ENCODE measurements at regions not wholly inside any gene's neighbourhood (a gene's known extent, or its start where the extent isn't known, plus 50 kb on each side); places are given as distances from the start of the nearest gene placed in this dataset.

DNA sequence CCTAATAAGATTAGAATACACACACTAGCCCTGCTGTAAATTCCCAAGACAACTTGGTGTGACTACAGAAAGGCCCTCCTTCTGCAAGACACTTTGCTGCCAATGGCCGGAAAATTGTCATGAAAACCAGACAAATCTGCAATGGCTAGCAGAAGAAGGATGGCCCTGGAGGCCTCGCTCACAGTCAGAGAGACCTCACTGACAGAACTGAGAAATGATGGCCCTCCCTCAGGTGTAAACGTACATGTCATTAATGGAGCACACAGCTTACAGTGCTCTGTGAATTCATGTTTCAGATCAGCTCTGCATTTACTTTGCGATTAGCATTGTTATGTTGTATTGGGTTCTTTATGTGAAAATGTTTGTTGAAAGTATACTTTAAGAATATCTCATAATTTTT, 202.9 kb upstream of the N4BP1 start:
- Histone ChIP-seq H3K4me1 (ENCODE audit: control insufficient read depth, low read length) (no peaks in the 10 kb centered on the region), H3K4me2 (ENCODE audit: low read length) (no peak overlapping the region), H3K9me2 (replicated peaks; ENCODE audit: control insufficient read depth, low read length) (no peaks in the 10 kb centered on the region), H3K9me3 (ENCODE audit: control insufficient read depth, insufficient read depth, low read length) (no peaks in the 10 kb centered on the region), H4K20me1 (ENCODE audit: control insufficient read depth, insufficient read depth, low read depth, low read length) (no peaks in the 10 kb centered on the region), H3K36me3 (ENCODE audit: control insufficient read depth, low read length) (no peaks in the 10 kb centered on the region), H3F3A (ENCODE audit: control insufficient read depth, insufficient read depth) (no peaks in the 10 kb centered on the region), H3K27ac (ENCODE audit: low read depth, low read length) (no peak overlapping the region), H3K79me2 (ENCODE audit: control insufficient read depth, low read length) (no peaks in the 10 kb centered on the region), H3K4me3 (ENCODE audit: low read length) (no peak overlapping the region), H3K27me3 (ENCODE audit: control insufficient read depth, low read length) (no peaks in the 10 kb centered on the region)
- TF ChIP-seq, protein P1, sequence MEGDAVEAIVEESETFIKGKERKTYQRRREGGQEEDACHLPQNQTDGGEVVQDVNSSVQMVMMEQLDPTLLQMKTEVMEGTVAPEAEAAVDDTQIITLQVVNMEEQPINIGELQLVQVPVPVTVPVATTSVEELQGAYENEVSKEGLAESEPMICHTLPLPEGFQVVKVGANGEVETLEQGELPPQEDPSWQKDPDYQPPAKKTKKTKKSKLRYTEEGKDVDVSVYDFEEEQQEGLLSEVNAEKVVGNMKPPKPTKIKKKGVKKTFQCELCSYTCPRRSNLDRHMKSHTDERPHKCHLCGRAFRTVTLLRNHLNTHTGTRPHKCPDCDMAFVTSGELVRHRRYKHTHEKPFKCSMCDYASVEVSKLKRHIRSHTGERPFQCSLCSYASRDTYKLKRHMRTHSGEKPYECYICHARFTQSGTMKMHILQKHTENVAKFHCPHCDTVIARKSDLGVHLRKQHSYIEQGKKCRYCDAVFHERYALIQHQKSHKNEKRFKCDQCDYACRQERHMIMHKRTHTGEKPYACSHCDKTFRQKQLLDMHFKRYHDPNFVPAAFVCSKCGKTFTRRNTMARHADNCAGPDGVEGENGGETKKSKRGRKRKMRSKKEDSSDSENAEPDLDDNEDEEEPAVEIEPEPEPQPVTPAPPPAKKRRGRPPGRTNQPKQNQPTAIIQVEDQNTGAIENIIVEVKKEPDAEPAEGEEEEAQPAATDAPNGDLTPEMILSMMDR (IDR thresholded peaks at IDR 0.05; ENCODE audit: low read depth, low read length, poor library complexity, severe bottlenecking), result no peak
- TF ChIP-seq EZH2phosphoT487 (IDR thresholded peaks at IDR 0.05; ENCODE audit: borderline replicate concordance, low read length), result no peak

DNA sequence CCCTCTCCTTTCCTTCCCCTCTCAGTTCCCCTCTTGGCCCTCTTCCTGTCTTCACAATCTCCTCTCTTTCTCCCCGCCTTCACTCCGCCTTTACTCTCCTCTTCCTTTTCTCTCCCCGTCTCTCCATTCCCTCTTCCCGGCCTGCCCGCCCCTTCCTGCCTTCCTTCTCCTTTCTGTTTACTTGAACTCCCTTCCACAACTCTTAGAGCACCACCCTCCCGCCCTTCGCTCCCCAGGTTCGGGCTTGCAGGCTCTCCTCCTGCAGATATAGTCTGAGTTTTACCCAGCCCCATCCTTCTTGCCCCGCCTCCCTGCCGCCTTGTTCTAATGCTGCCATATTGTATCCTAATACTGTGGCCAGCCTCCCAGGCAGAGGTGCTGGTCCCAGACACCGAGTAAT, 201.5 kb upstream of the N4BP1 start:
- no peaks in the 10 kb centered on the region for H3K4me1 ChIP-seq (ENCODE audit: control insufficient read depth, low read length)
- no peaks in the 10 kb centered on the region for H3K9me2 ChIP-seq (replicated peaks; ENCODE audit: control insufficient read depth, low read length)
- no peaks in the 10 kb centered on the region for H3K79me2 ChIP-seq (ENCODE audit: control insufficient read depth, low read length)
- no peaks in the 10 kb centered on the region for H3F3A ChIP-seq (ENCODE audit: control insufficient read depth, insufficient read depth)
- TF ChIP-seq, protein P1 (IDR thresholded peaks at IDR 0.05; ENCODE audit: low read depth, low read length, poor library complexity, severe bottlenecking), result no peak
- no peak for TF ChIP-seq EZH2phosphoT487 (IDR thresholded peaks at IDR 0.05; ENCODE audit: borderline replicate concordance, low read length)
- H3K4me2 ChIP-seq (ENCODE audit: low read length), result no peak overlapping the region
- no peaks in the 10 kb centered on the region for H4K20me1 ChIP-seq (ENCODE audit: control insufficient read depth, insufficient read depth, low read depth, low read length)
- no peaks in the 10 kb centered on the region for H3K27me3 ChIP-seq (ENCODE audit: control insufficient read depth, low read length)
- no peaks in the 10 kb centered on the region for H3K36me3 ChIP-seq (ENCODE audit: control insufficient read depth, low read length)
- H3K4me3 ChIP-seq (ENCODE audit: low read length), result no peak overlapping the region
- H3K9me3 ChIP-seq (ENCODE audit: control insufficient read depth, insufficient read depth, low read length), result no peaks in the 10 kb centered on the region
- H3K27ac ChIP-seq (ENCODE audit: low read depth, low read length), result no peak overlapping the region

DNA sequence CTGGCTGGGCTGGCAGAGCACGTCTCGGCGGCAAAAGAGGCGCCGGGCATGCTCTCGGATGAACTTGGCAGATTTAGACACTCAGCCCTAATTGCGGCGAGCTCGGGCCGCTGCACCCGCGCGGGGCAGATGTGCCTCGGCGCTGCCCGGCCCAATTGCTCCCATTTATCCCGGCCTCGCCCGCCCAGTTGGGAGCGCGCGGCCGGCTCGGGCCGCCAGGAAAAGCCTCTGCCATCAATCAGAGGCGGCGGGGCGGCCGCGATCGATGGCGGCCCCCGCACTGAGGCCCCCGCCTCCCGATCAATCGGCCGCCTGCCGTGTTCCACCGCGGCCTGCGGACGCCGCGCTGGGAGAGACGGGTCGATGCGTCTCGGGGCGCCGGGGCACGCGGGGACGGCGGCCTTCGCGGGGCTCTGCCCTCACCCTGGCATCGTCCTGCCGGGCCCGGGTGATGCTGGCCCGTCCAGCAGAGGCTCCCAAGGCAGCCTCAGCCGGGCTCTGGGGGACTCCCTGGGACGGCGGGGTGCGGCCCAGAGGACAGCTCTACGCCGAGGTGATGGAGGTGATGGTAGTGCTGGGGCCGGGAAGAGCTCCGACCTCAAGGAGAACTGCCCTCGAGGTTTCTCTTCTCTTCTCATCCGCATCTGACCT, 200.9 kb upstream of the N4BP1 start:
- H3K27me3 ChIP-seq (ENCODE audit: control insufficient read depth, low read length), result no peaks in the 10 kb centered on the region
- no peak for TF ChIP-seq EZH2phosphoT487 (IDR thresholded peaks at IDR 0.05; ENCODE audit: borderline replicate concordance, low read length)
- TF ChIP-seq, protein P1 (IDR thresholded peaks at IDR 0.05; ENCODE audit: low read depth, low read length, poor library complexity, severe bottlenecking), result no peak
- H3K36me3 ChIP-seq (ENCODE audit: control insufficient read depth, low read length), result no peaks in the 10 kb centered on the region
- no peaks in the 10 kb centered on the region for H3K79me2 ChIP-seq (ENCODE audit: control insufficient read depth, low read length)
- no peaks in the 10 kb centered on the region for H3K4me1 ChIP-seq (ENCODE audit: control insufficient read depth, low read length)
- no peaks in the 10 kb centered on the region for H4K20me1 ChIP-seq (ENCODE audit: control insufficient read depth, insufficient read depth, low read depth, low read length)
- H3K4me2 ChIP-seq (ENCODE audit: low read length), result no peak overlapping the region
- no peak overlapping the region for H3K27ac ChIP-seq (ENCODE audit: low read depth, low read length)
- H3F3A ChIP-seq (ENCODE audit: control insufficient read depth, insufficient read depth), result no peaks in the 10 kb centered on the region
- no peaks in the 10 kb centered on the region for H3K9me3 ChIP-seq (ENCODE audit: control insufficient read depth, insufficient read depth, low read length)
- H3K9me2 ChIP-seq (replicated peaks; ENCODE audit: control insufficient read depth, low read length), result no peaks in the 10 kb centered on the region
- no peak overlapping the region for H3K4me3 ChIP-seq (ENCODE audit: low read length)
